NCI-H187 treated with DMSO at 0.1 percent for 48 hours (cell line): ENCODE measurements at regions not wholly inside any gene's neighbourhood (a gene's known extent, or its start where the extent isn't known, plus 50 kb on each side); places are given as distances from the start of the nearest gene placed in this dataset.
A peak's percentile ranks its signal among the peaks of the same experiment; 100 is the strongest.

Source experiments
- DNase-seq: peaks from one replicate; lab custom pipeline; 2025; lab: John Stamatoyannopoulos, UW

- DNase-seq = no peak
Observed at GRCh38 chr3:40701016-40701588, 176.3 kb downstream of the ZNF621 start.

- no peak for DNase-seq
Observed at GRCh38 chr3:40704224-40704623, 179.5 kb downstream of the ZNF621 start.

- no peak for DNase-seq
Observed at GRCh38 chr3:40705663-40706062, 180.9 kb downstream of the ZNF621 start.

- no peak for DNase-seq
Observed at GRCh38 chr3:40713306-40713705, 188.5 kb downstream of the ZNF621 start.

GRCh38 chr3:40713795-40714194 lies 189.0 kb downstream of the ZNF621 start:
- DNase-seq = no peak

- no peak for DNase-seq
Observed at GRCh38 chr3:40714771-40715345, 190.1 kb downstream of the ZNF621 start.

GRCh38 chr3:40715551-40715950 lies 190.8 kb downstream of the ZNF621 start:
- no peak for DNase-seq

GRCh38 chr3:40717471-40717870 lies 192.7 kb downstream of the ZNF621 start:
- no peak for DNase-seq

GRCh38 chr3:40718209-40718608 lies 193.4 kb downstream of the ZNF621 start:
- no peak for DNase-seq

- DNase-seq = no peak
Observed at GRCh38 chr3:40718681-40719080, 193.9 kb downstream of the ZNF621 start.

- DNase-seq = peak; percentile 0
Observed at GRCh38 chr3:40719660-40720287, 195.0 kb downstream of the ZNF621 start.

- DNase-seq = no peak
Observed at GRCh38 chr3:40720341-40720740, 195.6 kb downstream of the ZNF621 start.

- no peak for DNase-seq
Observed at GRCh38 chr3:40720863-40721262, 196.1 kb downstream of the ZNF621 start.

- no peak for DNase-seq
Observed at GRCh38 chr3:40723083-40723660, 198.4 kb downstream of the ZNF621 start.

GRCh38 chr3:40725031-40725430 lies 200.3 kb downstream of the ZNF621 start:
- no peak for DNase-seq

GRCh38 chr3:40731445-40731844 lies 206.7 kb downstream of the ZNF621 start:
- DNase-seq = no peak

GRCh38 chr3:40736943-40737342 lies 212.2 kb downstream of the ZNF621 start:
- no peak for DNase-seq

GRCh38 chr3:40737343-40737742 lies 212.6 kb downstream of the ZNF621 start:
- no peak for DNase-seq

GRCh38 chr3:40739971-40740370 lies 215.2 kb downstream of the ZNF621 start:
- DNase-seq = no peak

GRCh38 chr3:40741729-40742128 lies 217.0 kb downstream of the ZNF621 start:
- DNase-seq = no peak

GRCh38 chr3:40745381-40746106 lies 220.8 kb downstream of the ZNF621 start:
- no peak for DNase-seq

GRCh38 chr3:40751666-40752065 lies 226.9 kb downstream of the ZNF621 start:
- no peak for DNase-seq

- DNase-seq = no peak
Observed at GRCh38 chr3:40752492-40752891, 227.7 kb downstream of the ZNF621 start.
